Calu3 (cell line): ENCODE measurements at regions not wholly inside any gene's neighbourhood (a gene's known extent, or its start where the extent isn't known, plus 50 kb on each side); places are given as distances from the start of the nearest gene placed in this dataset.

Experiments used
- BruUV-seq: library from RNA; stranded (reverse); fragments of 400-500 nt; replicated peaks from 2 replicates; lab custom pipeline; 2021; lab: Mats Ljungman, UMichigan
- CTCF ChIA-PET: fragments of 300-600 bp; sonication (Branson Sonifier 250); formaldehyde crosslinking; loops from one replicate; lab custom pipeline; 2022; ENCODE audit warnings: antibody characterized with exemption; lab: Charles Lee
- DNase-seq: peaks from one replicate; pipeline ENCODE4 v3.0.0; 2022
- H3K27ac Mint-ChIP-seq: one replicate; pipeline ENCODE4 v1.8.0; 2022; ENCODE audit warnings: mixed read lengths; ENCODE audit not compliant: unreplicated experiment
- H3K27me3 Mint-ChIP-seq: one replicate; pipeline ENCODE4 v1.8.0; 2022; ENCODE audit warnings: mixed read lengths; ENCODE audit not compliant: unreplicated experiment
- H3K36me3 Mint-ChIP-seq: one replicate; pipeline ENCODE4 v1.8.0; 2022; ENCODE audit warnings: mild to moderate bottlenecking, moderate library complexity, mixed read lengths; ENCODE audit not compliant: insufficient read depth, unreplicated experiment
- H3K4me1 Mint-ChIP-seq: one replicate; pipeline ENCODE4 v1.8.0; 2022; ENCODE audit warnings: mild to moderate bottlenecking, low read depth, mixed read lengths; ENCODE audit not compliant: unreplicated experiment
- H3K4me3 Mint-ChIP-seq: one replicate; pipeline ENCODE4 v1.8.0; 2022; ENCODE audit warnings: mild to moderate bottlenecking, low read depth, moderate library complexity, mixed read lengths; ENCODE audit not compliant: unreplicated experiment
- H3K9me3 Mint-ChIP-seq: one replicate; pipeline ENCODE4 v1.8.0; 2022; ENCODE audit warnings: low read depth, mixed read lengths; ENCODE audit not compliant: unreplicated experiment
- intact Hi-C: fragments of 100-400 bp; cut with micrococcal nuclease; formaldehyde crosslinking; loops from one replicate; pipeline ENCODE4 v1.10.0; 2022; ENCODE audit not compliant: unreplicated experiment
- TF ChIP-seq, protein P1 (sequence below): fragments of 200-600 bp; IDR thresholded peaks from one replicate; pipeline ENCODE4 v1.8.0; 2022; ENCODE audit warnings: antibody characterized with exemption; ENCODE audit not compliant: unreplicated experiment

DNA sequence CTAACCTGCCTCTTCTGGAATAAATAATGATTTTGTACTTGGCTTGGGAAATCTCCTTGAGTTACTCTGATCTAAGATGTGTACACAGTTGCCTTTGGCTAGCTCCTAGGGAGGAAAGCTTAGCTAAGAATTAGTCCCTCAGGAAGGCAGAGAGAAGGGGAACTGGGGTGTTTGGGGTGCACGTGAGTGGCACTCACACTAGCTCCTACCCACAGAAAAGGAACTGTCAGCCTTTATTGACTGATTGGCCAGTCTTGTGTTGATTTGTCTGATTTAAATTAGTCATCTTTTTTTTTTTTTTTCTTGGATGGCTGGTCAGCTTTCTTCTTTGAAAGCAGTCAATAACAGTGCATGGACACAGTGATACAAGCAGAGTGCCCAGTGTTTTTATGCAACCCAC lies 107.7 kb downstream of the DMRT2 start:
- intact Hi-C loops = no loop called here
- CTCF ChIA-PET = no interaction called here
- Mint-ChIP-seq H3K27ac (no peak overlapping the region), H3K4me3 (no peak overlapping the region), H3K9me3 (peaks cover 3% of the 10 kb centered on the region), H3K4me1 (no peaks in the 10 kb centered on the region), H3K36me3 (no peaks in the 10 kb centered on the region), H3K27me3 (no peaks in the 10 kb centered on the region)
- DNase-seq = no peak
- no TSS peak for BruUV-seq
- TF ChIP-seq, protein P1, sequence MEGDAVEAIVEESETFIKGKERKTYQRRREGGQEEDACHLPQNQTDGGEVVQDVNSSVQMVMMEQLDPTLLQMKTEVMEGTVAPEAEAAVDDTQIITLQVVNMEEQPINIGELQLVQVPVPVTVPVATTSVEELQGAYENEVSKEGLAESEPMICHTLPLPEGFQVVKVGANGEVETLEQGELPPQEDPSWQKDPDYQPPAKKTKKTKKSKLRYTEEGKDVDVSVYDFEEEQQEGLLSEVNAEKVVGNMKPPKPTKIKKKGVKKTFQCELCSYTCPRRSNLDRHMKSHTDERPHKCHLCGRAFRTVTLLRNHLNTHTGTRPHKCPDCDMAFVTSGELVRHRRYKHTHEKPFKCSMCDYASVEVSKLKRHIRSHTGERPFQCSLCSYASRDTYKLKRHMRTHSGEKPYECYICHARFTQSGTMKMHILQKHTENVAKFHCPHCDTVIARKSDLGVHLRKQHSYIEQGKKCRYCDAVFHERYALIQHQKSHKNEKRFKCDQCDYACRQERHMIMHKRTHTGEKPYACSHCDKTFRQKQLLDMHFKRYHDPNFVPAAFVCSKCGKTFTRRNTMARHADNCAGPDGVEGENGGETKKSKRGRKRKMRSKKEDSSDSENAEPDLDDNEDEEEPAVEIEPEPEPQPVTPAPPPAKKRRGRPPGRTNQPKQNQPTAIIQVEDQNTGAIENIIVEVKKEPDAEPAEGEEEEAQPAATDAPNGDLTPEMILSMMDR = no peak

DNA sequence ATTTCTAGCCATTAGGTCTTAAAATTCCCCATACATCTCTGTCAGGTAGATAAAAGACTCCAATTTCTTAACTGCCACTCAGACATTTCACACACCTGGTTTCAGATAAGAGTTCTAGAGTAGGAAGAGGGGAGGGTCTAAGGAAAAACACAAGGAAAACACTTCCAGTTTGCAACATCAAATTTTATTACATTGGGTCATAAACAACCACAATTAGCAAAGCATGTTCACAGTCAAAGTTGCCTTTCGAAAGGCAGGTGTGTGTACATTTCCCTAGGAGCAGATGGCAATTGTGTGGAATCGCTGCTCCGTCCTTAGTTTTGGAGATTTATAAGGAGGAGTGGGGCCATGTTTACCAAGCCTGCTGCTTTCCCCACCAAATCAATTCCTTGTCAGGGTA lies 120.8 kb downstream of the DMRT2 start:
- no TSS peak for BruUV-seq

DNA sequence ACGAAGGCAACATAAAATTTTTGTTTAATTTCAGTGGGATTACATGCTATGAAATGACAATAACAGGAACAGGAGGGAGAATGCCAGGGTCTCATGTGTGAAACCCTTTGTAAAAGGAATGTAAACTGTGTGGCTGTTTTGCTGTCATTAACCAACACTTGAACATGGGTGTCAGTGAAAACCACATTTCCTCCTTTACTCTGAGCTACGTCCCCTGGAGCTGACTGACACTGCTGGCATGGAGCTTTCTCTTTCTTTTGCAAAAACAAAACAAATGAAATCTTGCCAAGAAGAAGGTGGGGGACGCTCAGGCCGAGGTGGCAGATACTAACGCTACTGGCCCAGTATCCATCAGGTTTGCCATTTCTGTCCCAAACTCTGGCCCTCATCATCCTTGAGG lies 121.4 kb downstream of the DMRT2 start:
- Mint-ChIP-seq H3K9me3 (peaks cover 14% of the 10 kb centered on the region), H3K4me1 (no peaks in the 10 kb centered on the region), H3K4me3 (no peak overlapping the region), H3K27me3 (no peaks in the 10 kb centered on the region), H3K36me3 (no peaks in the 10 kb centered on the region), H3K27ac (no peak overlapping the region)
- intact Hi-C loops = no loop called here
- CTCF ChIA-PET = no interaction called here
- TF ChIP-seq, protein P1 = no peak
- BruUV-seq = no TSS peak
- no peak for DNase-seq

More for the DNA sequence above, 120.8 kb downstream of the DMRT2 start:
- H3K27ac Mint-ChIP-seq = no peak overlapping the region
- H3K9me3 Mint-ChIP-seq = peaks cover 14% of the 10 kb centered on the region
- intact Hi-C loops = no loop called here
- CTCF ChIA-PET = no interaction called here
- H3K4me3 Mint-ChIP-seq = no peak overlapping the region
- DNase-seq = no peak
- H3K4me1 Mint-ChIP-seq = no peaks in the 10 kb centered on the region
- no peaks in the 10 kb centered on the region for H3K36me3 Mint-ChIP-seq
- TF ChIP-seq, protein P1 = no peak
- no peaks in the 10 kb centered on the region for H3K27me3 Mint-ChIP-seq

DNA sequence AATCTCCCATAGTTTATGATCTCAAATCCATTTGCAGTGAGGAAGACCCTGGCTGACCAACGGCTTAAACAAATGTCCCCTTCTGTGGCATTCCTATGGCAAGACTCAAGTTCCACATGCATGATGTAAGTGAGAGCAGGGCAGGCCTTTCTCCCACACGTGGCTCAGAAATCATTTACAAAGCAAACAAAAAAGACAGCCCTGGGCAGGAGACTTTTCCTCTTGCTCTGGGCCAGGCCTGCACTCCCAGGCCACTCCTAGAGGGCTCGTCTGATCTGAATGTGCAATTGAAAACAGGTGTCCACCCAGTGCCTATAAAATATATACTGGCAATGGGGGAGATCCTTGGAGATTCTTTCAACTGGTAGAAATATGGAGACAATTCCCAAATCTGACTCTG lies 123.1 kb downstream of the DMRT2 start:
- Mint-ChIP-seq H3K27ac (no peak overlapping the region), H3K36me3 (no peaks in the 10 kb centered on the region), H3K27me3 (no peaks in the 10 kb centered on the region), H3K9me3 (peaks cover 10% of the 10 kb centered on the region), H3K4me1 (no peaks in the 10 kb centered on the region), H3K4me3 (no peak overlapping the region)
- BruUV-seq = no TSS peak
- CTCF ChIA-PET = no interaction called here
- no peak for DNase-seq
- TF ChIP-seq, protein P1 = no peak
- intact Hi-C loops = no loop called here
